Endothelial cell of umbilical vein (primary cell): ENCODE measurements at regions not wholly inside any gene's neighbourhood (a gene's known extent, or its start where the extent isn't known, plus 50 kb on each side); places are given as distances from the start of the nearest gene placed in this dataset.

Experiments
- EZH2 ChIP-seq: IDR thresholded peaks from 2 replicates; pipeline ENCODE4 v1.6.1; 2012; ENCODE audit warnings: borderline replicate concordance, low read depth, mild to moderate bottlenecking, moderate library complexity, low read length, inconsistent platforms; ENCODE audit not compliant: severe bottlenecking
- GATA2 ChIP-seq: IDR thresholded peaks from 2 replicates; pipeline ENCODE4 v1.7.0; 2011; ENCODE audit warnings: low read depth, mild to moderate bottlenecking, moderate library complexity, mixed read lengths, low read length; ENCODE audit not compliant: insufficient read length, insufficient read depth
- JUN ChIP-seq: IDR thresholded peaks from 2 replicates; pipeline ENCODE4 v1.6.1; 2011; ENCODE audit warnings: borderline replicate concordance, low read depth; ENCODE audit not compliant: insufficient read length, insufficient read depth
- MYC ChIP-seq: IDR thresholded peaks from one replicate; pipeline ENCODE4 v1.6.1; 2011; ENCODE audit warnings: mild to moderate bottlenecking, low read depth, low read length
- POLR2A ChIP-seq: IDR thresholded peaks from 2 replicates; pipeline ENCODE4 v1.6.1; 2012; ENCODE audit warnings: low read depth, mild to moderate bottlenecking, control low read depth, low read length
- POLR2AphosphoS5 ChIP-seq: IDR thresholded peaks from 2 replicates; pipeline ENCODE4 v1.6.1; 2012; ENCODE audit warnings: low read depth, mild to moderate bottlenecking, control low read depth, low read length, moderate library complexity; ENCODE audit not compliant: insufficient read depth
- TF ChIP-seq, protein P1 (sequence below): IDR thresholded peaks from 2 replicates; pipeline ENCODE4 v1.6.1; 2011; ENCODE audit not compliant: insufficient read depth, insufficient read length
- TF ChIP-seq, protein P2 (sequence below), 2 donors: IDR thresholded peaks; 1 replicate in 1 of 2; 2 replicates in 1 of 2; pipeline ENCODE4 v1.5.1; 2011; ENCODE audit warnings: low read length in 2 of 2, mild to moderate bottlenecking in 2 of 2, moderate library complexity in 2 of 2, control low read depth in 1 of 2, inconsistent platforms in 1 of 2, low read depth in 1 of 2; ENCODE audit not compliant: insufficient read depth in 1 of 2; ENCODE audit errors: extremely low read depth in 1 of 2

- TF ChIP-seq, protein P1, sequence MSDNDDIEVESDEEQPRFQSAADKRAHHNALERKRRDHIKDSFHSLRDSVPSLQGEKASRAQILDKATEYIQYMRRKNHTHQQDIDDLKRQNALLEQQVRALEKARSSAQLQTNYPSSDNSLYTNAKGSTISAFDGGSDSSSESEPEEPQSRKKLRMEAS, result no peak
- no peak for TF ChIP-seq POLR2A
- TF ChIP-seq JUN, result no peak
- TF ChIP-seq, protein P2, sequence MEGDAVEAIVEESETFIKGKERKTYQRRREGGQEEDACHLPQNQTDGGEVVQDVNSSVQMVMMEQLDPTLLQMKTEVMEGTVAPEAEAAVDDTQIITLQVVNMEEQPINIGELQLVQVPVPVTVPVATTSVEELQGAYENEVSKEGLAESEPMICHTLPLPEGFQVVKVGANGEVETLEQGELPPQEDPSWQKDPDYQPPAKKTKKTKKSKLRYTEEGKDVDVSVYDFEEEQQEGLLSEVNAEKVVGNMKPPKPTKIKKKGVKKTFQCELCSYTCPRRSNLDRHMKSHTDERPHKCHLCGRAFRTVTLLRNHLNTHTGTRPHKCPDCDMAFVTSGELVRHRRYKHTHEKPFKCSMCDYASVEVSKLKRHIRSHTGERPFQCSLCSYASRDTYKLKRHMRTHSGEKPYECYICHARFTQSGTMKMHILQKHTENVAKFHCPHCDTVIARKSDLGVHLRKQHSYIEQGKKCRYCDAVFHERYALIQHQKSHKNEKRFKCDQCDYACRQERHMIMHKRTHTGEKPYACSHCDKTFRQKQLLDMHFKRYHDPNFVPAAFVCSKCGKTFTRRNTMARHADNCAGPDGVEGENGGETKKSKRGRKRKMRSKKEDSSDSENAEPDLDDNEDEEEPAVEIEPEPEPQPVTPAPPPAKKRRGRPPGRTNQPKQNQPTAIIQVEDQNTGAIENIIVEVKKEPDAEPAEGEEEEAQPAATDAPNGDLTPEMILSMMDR (IDR thresholded peaks at IDR 0.05; ENCODE audit: extremely low read depth in 1 of 2, insufficient read depth in 1 of 2, low read depth in 1 of 2, low read length in 2 of 2), result no peak
- no peak for TF ChIP-seq POLR2AphosphoS5
- no peak for TF ChIP-seq MYC
- TF ChIP-seq GATA2, result no peak
- no peak for TF ChIP-seq EZH2
Measured at GRCh38 chr13:105597573-105597972, 937.9 kb downstream of the EFNB2 start.
